Trophoblast cell (in vitro differentiated cells and primary cell): ENCODE measurements at regions not wholly inside any gene's neighbourhood (a gene's known extent, or its start where the extent isn't known, plus 50 kb on each side); places are given as distances from the start of the nearest gene placed in this dataset.

Experiments used
- DNase-seq, 2 donors: peaks; one replicate each; pipeline ENCODE4 v3.0.0-alpha.2; 2016
- H2AFZ ChIP-seq: 2 replicates; pipeline ENCODE4 v1.6.1; 2013; ENCODE audit warnings: low read length, moderate library complexity, mild to moderate bottlenecking; ENCODE audit not compliant: insufficient read depth, poor library complexity
- H2AK5ac ChIP-seq: 2 replicates; pipeline ENCODE4 v1.6.1; 2013; ENCODE audit warnings: mild to moderate bottlenecking, low read length
- H2BK120ac ChIP-seq: 2 replicates; pipeline ENCODE4 v1.6.1; 2013; ENCODE audit warnings: low read length, mild to moderate bottlenecking, moderate library complexity; ENCODE audit not compliant: insufficient read depth, poor library complexity
- H2BK12ac ChIP-seq: 2 replicates; pipeline ENCODE4 v1.6.1; 2013; ENCODE audit warnings: mild to moderate bottlenecking, low read length, moderate library complexity
- H2BK5ac ChIP-seq: 2 replicates; pipeline ENCODE4 v1.6.1; 2013; ENCODE audit warnings: low read length, low read depth, moderate library complexity, mild to moderate bottlenecking; ENCODE audit not compliant: poor library complexity
- H3K14ac ChIP-seq: 2 replicates; pipeline ENCODE4 v1.6.1; 2013; ENCODE audit warnings: mild to moderate bottlenecking, low read length
- H3K18ac ChIP-seq: 2 replicates; pipeline ENCODE4 v1.6.1; 2013; ENCODE audit warnings: mild to moderate bottlenecking, low read length
- H3K23ac ChIP-seq: 2 replicates; pipeline ENCODE4 v1.6.1; 2013; ENCODE audit warnings: low read length
- H3K27ac ChIP-seq: 2 replicates; pipeline ENCODE4 v1.5.1; 2013; ENCODE audit warnings: low read depth, mild to moderate bottlenecking, inconsistent platforms, low read length, moderate library complexity
- H3K27me3 ChIP-seq: 2 replicates; pipeline ENCODE4 v1.6.1; 2013; ENCODE audit warnings: inconsistent platforms, mild to moderate bottlenecking, low read length, moderate library complexity; ENCODE audit not compliant: insufficient read depth
- H3K36me3 ChIP-seq, 2 experiments: 1 replicate in 1 of 2; 2 replicates in 1 of 2; pipeline ENCODE4 v1.6.1; 2013; ENCODE audit warnings: low read length in 2 of 2, mild to moderate bottlenecking in 2 of 2, moderate library complexity in 1 of 2; ENCODE audit not compliant: insufficient read depth in 2 of 2, control insufficient read depth in 1 of 2
- H3K4ac ChIP-seq: 2 replicates; pipeline ENCODE4 v1.6.1; 2013; ENCODE audit warnings: low read depth, mild to moderate bottlenecking, low read length, moderate library complexity
- H3K4me1 ChIP-seq, 2 experiments: 1 replicate in 1 of 2; 2 replicates in 1 of 2; pipeline ENCODE4 v1.6.1; 2013; ENCODE audit warnings: low read length in 2 of 2, mild to moderate bottlenecking in 2 of 2, moderate library complexity in 1 of 2; ENCODE audit not compliant: insufficient read depth in 2 of 2, control insufficient read depth in 1 of 2
- H3K4me2 ChIP-seq: 2 replicates; pipeline ENCODE4 v1.6.1; 2013; ENCODE audit warnings: inconsistent platforms, mild to moderate bottlenecking, low read length, moderate library complexity
- H3K4me3 ChIP-seq: 2 replicates; pipeline ENCODE4 v1.5.1; 2013; ENCODE audit warnings: mild to moderate bottlenecking, low read depth, low read length, inconsistent platforms
- H3K79me1 ChIP-seq: one replicate; pipeline ENCODE4 v1.6.1; 2013; ENCODE audit warnings: low read length
- H3K79me2 ChIP-seq: 2 replicates; pipeline ENCODE4 v1.6.1; 2013; ENCODE audit warnings: low read length, mild to moderate bottlenecking; ENCODE audit not compliant: control insufficient read depth, insufficient read depth, poor library complexity
- H3K9ac ChIP-seq: 2 replicates; pipeline ENCODE4 v1.6.1; 2013; ENCODE audit warnings: mild to moderate bottlenecking, low read length
- H3K9me3 ChIP-seq: 2 replicates; pipeline ENCODE4 v1.6.1; 2013; ENCODE audit warnings: low read depth, mild to moderate bottlenecking, control low read depth, inconsistent platforms, low read length; ENCODE audit not compliant: insufficient read depth
- H4K12ac ChIP-seq: 2 replicates; pipeline ENCODE4 v1.6.1; 2013; ENCODE audit warnings: low read depth, mild to moderate bottlenecking, low read length, moderate library complexity
- H4K8ac ChIP-seq: 2 replicates; pipeline ENCODE4 v1.6.1; 2013; ENCODE audit warnings: low read depth, mild to moderate bottlenecking, low read length, moderate library complexity
- H4K91ac ChIP-seq: one replicate; pipeline ENCODE4 v1.6.1; 2013; ENCODE audit warnings: low read depth, mild to moderate bottlenecking, low read length, moderate library complexity
- WGBS: extraction: QIAGEN DNeasy Blood & Tissue Kit; methylation state at CpG from one replicate; pipeline ENCODE4 v1.1.7; 2013; ENCODE audit warnings: missing lambda C conversion rate; ENCODE audit not compliant: insufficient read length, insufficient coverage; ENCODE audit errors: extremely low coverage; 5-methylcytosine and 5-hydroxymethylcytosine counted together

- no peaks in the 10 kb centered on the region for H3K27me3 ChIP-seq
- no peak overlapping the region for H3K4ac ChIP-seq
- no peaks in the 10 kb centered on the region for H3K36me3 ChIP-seq
- no peak overlapping the region for H3K4me2 ChIP-seq
- H2BK12ac ChIP-seq, result no peak overlapping the region
- peaks cover 5% of the 10 kb centered on the region in 2 experiments for H3K4me1 ChIP-seq
- no peaks in the 10 kb centered on the region for H3K79me2 ChIP-seq
- H2BK5ac ChIP-seq, result no peak overlapping the region
- H3K18ac ChIP-seq, result no peak overlapping the region
- H3K14ac ChIP-seq, result no peak overlapping the region
- H3K79me1 ChIP-seq, result no peaks in the 10 kb centered on the region
- H3K27ac ChIP-seq, result no peak overlapping the region
- no peak overlapping the region for H4K8ac ChIP-seq
- H2AK5ac ChIP-seq, result no peak overlapping the region
- WGBS, result no CpG with 5 or more reads among the region's 4 CpGs
- no peak overlapping the region for H2AFZ ChIP-seq
- DNase-seq, result peak; percentile 14 to 76
- no peak overlapping the region for H2BK120ac ChIP-seq
- no peak overlapping the region for H3K23ac ChIP-seq
- no peak overlapping the region for H3K4me3 ChIP-seq
- no peak overlapping the region for H4K12ac ChIP-seq
- no peak overlapping the region for H4K91ac ChIP-seq
- H3K9me3 ChIP-seq, result no peaks in the 10 kb centered on the region
- no peak overlapping the region for H3K9ac ChIP-seq
Measured at GRCh38 chr9:4381744-4382143, 81.9 kb upstream of the GLIS3 start.

GRCh38 chr9:4380406-4380805 is 80.5 kb upstream of the GLIS3 start:
- no peaks in the 10 kb centered on the region for H3K36me3 ChIP-seq
- H3K4me1 ChIP-seq, result peaks cover 5% of the 10 kb centered on the region in 2 experiments
- no peaks in the 10 kb centered on the region for H3K27me3 ChIP-seq
- no peak overlapping the region for H3K9ac ChIP-seq
- DNase-seq, result peak; percentile 9 to 67
- no peak overlapping the region for H2AK5ac ChIP-seq
- no peak overlapping the region for H2BK5ac ChIP-seq
- no peaks in the 10 kb centered on the region for H3K9me3 ChIP-seq
- no peak overlapping the region for H3K23ac ChIP-seq
- no peak overlapping the region for H3K14ac ChIP-seq
- no peaks in the 10 kb centered on the region for H3K79me2 ChIP-seq
- no peak overlapping the region for H3K27ac ChIP-seq
- no peak overlapping the region for H3K4ac ChIP-seq
- no peak overlapping the region for H3K4me2 ChIP-seq
- H2BK120ac ChIP-seq, result no peak overlapping the region
- no peak overlapping the region for H2BK12ac ChIP-seq
- H4K8ac ChIP-seq, result no peak overlapping the region
- no peak overlapping the region for H3K4me3 ChIP-seq
- no peaks in the 10 kb centered on the region for H3K79me1 ChIP-seq
- no peak overlapping the region for H3K18ac ChIP-seq
- H4K12ac ChIP-seq, result no peak overlapping the region
- H2AFZ ChIP-seq, result no peak overlapping the region
- WGBS, result 100% methylated on average over 1 of the region's 2 CpGs
- no peak overlapping the region for H4K91ac ChIP-seq

GRCh38 chr9:4375424-4376200 is 75.7 kb upstream of the GLIS3 start:
- Histone ChIP-seq H4K8ac (no peak overlapping the region), H3K18ac (no peak overlapping the region), H2BK12ac (no peak overlapping the region), H2BK5ac (no peak overlapping the region), H3K4ac (no peak overlapping the region), H3K36me3 (no peaks in the 10 kb centered on the region), H3K79me1 (no peaks in the 10 kb centered on the region), H3K79me2 (no peaks in the 10 kb centered on the region), H2BK120ac (no peak overlapping the region), H3K4me1 (no peaks in the 10 kb centered on the region), H3K14ac (no peak overlapping the region), H3K4me3 (no peak overlapping the region), H4K91ac (no peak overlapping the region), H3K9ac (no peak overlapping the region), H4K12ac (no peak overlapping the region), H2AFZ (no peak overlapping the region), H3K9me3 (no peaks in the 10 kb centered on the region), H3K4me2 (no peak overlapping the region), H3K23ac (no peak overlapping the region), H2AK5ac (no peak overlapping the region), H3K27ac (no peak overlapping the region), H3K27me3 (no peaks in the 10 kb centered on the region)
- DNase-seq, result peak in 1 of 2 donors; percentile 44
- WGBS, result no CpG with 5 or more reads among the region's 7 CpGs

- no peaks in the 10 kb centered on the region for H3K27me3 ChIP-seq
- H3K4me1 ChIP-seq, result no peaks in the 10 kb centered on the region
- no peak overlapping the region for H4K12ac ChIP-seq
- no peak overlapping the region for H3K23ac ChIP-seq
- no peak overlapping the region for H4K8ac ChIP-seq
- H3K36me3 ChIP-seq, result no peaks in the 10 kb centered on the region
- H2BK12ac ChIP-seq, result no peak overlapping the region
- no peak overlapping the region for H3K27ac ChIP-seq
- WGBS, result no CpG with 5 or more reads among the region's 5 CpGs
- H2AK5ac ChIP-seq, result no peak overlapping the region
- H2AFZ ChIP-seq, result no peak overlapping the region
- peak; percentile 16 to 34 for DNase-seq
- H3K4me2 ChIP-seq, result no peak overlapping the region
- no peaks in the 10 kb centered on the region for H3K79me1 ChIP-seq
- no peak overlapping the region for H2BK5ac ChIP-seq
- H3K9ac ChIP-seq, result no peak overlapping the region
- H3K4ac ChIP-seq, result no peak overlapping the region
- H3K4me3 ChIP-seq, result no peak overlapping the region
- H3K14ac ChIP-seq, result no peak overlapping the region
- H2BK120ac ChIP-seq, result no peak overlapping the region
- H4K91ac ChIP-seq, result no peak overlapping the region
- H3K79me2 ChIP-seq, result no peaks in the 10 kb centered on the region
- H3K9me3 ChIP-seq, result no peaks in the 10 kb centered on the region
- no peak overlapping the region for H3K18ac ChIP-seq
Measured at GRCh38 chr9:4371108-4371507, 71.2 kb upstream of the GLIS3 start.
